K562 (cell line): ENCODE measurements at regions not wholly inside any gene's neighbourhood (a gene's known extent, or its start where the extent isn't known, plus 50 kb on each side); places are given as distances from the start of the nearest gene placed in this dataset.

Source experiments
- ATAC-seq: fragments of 200-7000 bp; cut with Tn5 transposase; 3 replicates; pipeline ENCODE4 v1.9.1; 2020; ENCODE audit warnings: moderate library complexity
- BruUV-seq: library from RNA; stranded (reverse); fragments of 400-500 nt; replicated peaks from 2 replicates; lab custom pipeline; 2021; lab: Mats Ljungman, UMichigan
- CTCF ChIA-PET: fragments of 300-600 bp; formaldehyde crosslinking; extraction: SDS; loops from one replicate; lab custom pipeline; 2021; ENCODE audit warnings: low intra/inter-chr PET ratio; lab: Yijun Ruan, JAX
- POLR2A ChIA-PET: fragments of 300-600, 350-650 bp; sonication (Branson Sonifier 250); formaldehyde crosslinking; extraction: SDS; loops from one replicate; lab custom pipeline; 2021; ENCODE audit warnings: antibody characterized with exemption, inconsistent platforms; lab: Yijun Ruan, JAX
- DNase-seq, 4 experiments: peaks; one replicate each; pipeline versions ENCODE4 v3.0.0 to v3.0.0-alpha.2; 2011 to 2018; ENCODE audit warnings: low spot score in 3 of 4, mixed read lengths in 3 of 4; ENCODE audit errors: extremely low read depth in 1 of 4
- FAIRE-seq: peaks from 2 replicates; lab custom pipeline; 2011; peaks lifted over from hg19 to GRCh38; lab: Jason Lieb, UNC
- H2AFZ ChIP-seq: 2 replicates; pipeline ENCODE4 v1.6.0; 2011; ENCODE audit warnings: low read depth, low read length, control low read depth, inconsistent platforms
- H3K27ac ChIP-seq: fragments of 200-600 bp; 3 replicates; pipeline ENCODE4 v1.8.0; 2011; ENCODE audit warnings: low read depth, mild to moderate bottlenecking, control low read depth, inconsistent platforms, low read length, moderate library complexity, mixed read lengths; ENCODE audit errors: extremely low read depth
- H3K27me3 ChIP-seq, 2 experiments: fragments of 300-600 bp in 1 of 2; 2 replicates in 1 of 2; 3 replicates in 1 of 2; pipeline versions ENCODE4 v1.6.0 to v1.8.0; 2011; ENCODE audit warnings: inconsistent platforms in 2 of 2, low read length in 2 of 2, mild to moderate bottlenecking in 1 of 2, mixed read lengths in 1 of 2, moderate library complexity in 1 of 2; ENCODE audit not compliant: control insufficient read depth in 2 of 2, insufficient read depth in 2 of 2
- H3K36me3 ChIP-seq: fragments of 300-600 bp; 3 replicates; pipeline ENCODE4 v1.8.0; 2011; ENCODE audit warnings: mild to moderate bottlenecking, low read length, inconsistent platforms; ENCODE audit not compliant: control insufficient read depth, insufficient read depth
- H3K4me1 ChIP-seq, 2 experiments: fragments of 200-600 bp in 1 of 2; replicated peaks in 1 of 2; 2 replicates in 1 of 2; 3 replicates in 1 of 2; pipeline versions ENCODE4 v1.5.1 to v1.8.0; 2011; ENCODE audit warnings: inconsistent platforms in 2 of 2, low read length in 2 of 2, mild to moderate bottlenecking in 1 of 2, mixed read lengths in 1 of 2, moderate library complexity in 1 of 2; ENCODE audit not compliant: control insufficient read depth in 2 of 2, insufficient read depth in 2 of 2
- H3K4me2 ChIP-seq: 2 replicates; pipeline ENCODE4 v1.6.1; 2011; ENCODE audit warnings: low read length, control low read depth, inconsistent platforms, mixed read lengths; ENCODE audit not compliant: insufficient read depth
- H3K4me3 ChIP-seq: fragments of 200-600 bp; sonication (generic), shearing (Covaris generic); 2 replicates; pipeline ENCODE4 v1.5.1; 2016; ENCODE audit warnings: control low read depth, inconsistent platforms
- H3K79me2 ChIP-seq: fragments of 200-600 bp; 3 replicates; pipeline ENCODE4 v1.8.0; 2011; ENCODE audit warnings: low read length, inconsistent platforms; ENCODE audit not compliant: control insufficient read depth, insufficient read depth
- H3K9ac ChIP-seq, 2 experiments: 2 replicates each; pipeline versions ENCODE4 v1.6.0 to v1.6.1; 2011; ENCODE audit warnings: low read depth in 2 of 2, low read length in 2 of 2, control low read depth in 1 of 2, inconsistent platforms in 1 of 2, mild to moderate bottlenecking in 1 of 2, mixed read lengths in 1 of 2; ENCODE audit not compliant: insufficient read depth in 1 of 2
- H3K9me1 ChIP-seq: one replicate; pipeline ENCODE4 v1.6.0; 2011; ENCODE audit warnings: inconsistent platforms, mild to moderate bottlenecking, low read length, moderate library complexity; ENCODE audit not compliant: control insufficient read depth, insufficient read depth
- H3K9me3 ChIP-seq: replicated peaks from 2 replicates; pipeline ENCODE4 v1.5.1; 2011; ENCODE audit warnings: low read depth, low read length, inconsistent platforms; ENCODE audit not compliant: control insufficient read depth, insufficient read depth
- H4K20me1 ChIP-seq: replicated peaks from 2 replicates; pipeline ENCODE4 v1.6.1; 2011; ENCODE audit warnings: low read length, inconsistent platforms, mixed read lengths; ENCODE audit not compliant: control insufficient read depth, insufficient read depth
- GATAD2B ChIP-seq: fragments of 450-650 bp; IDR thresholded peaks from 2 replicates; pipeline ENCODE4 v1.6.1; 2017; ENCODE audit warnings: mild to moderate bottlenecking, borderline replicate concordance
- IRF9 ChIP-seq: fragments of 450-650 bp; IDR thresholded peaks from 2 replicates; pipeline ENCODE4 v1.6.1; 2016; ENCODE audit warnings: missing biosample characterization, missing genetic modification characterization
- KLF16 ChIP-seq: IDR thresholded peaks from 2 replicates; pipeline ENCODE4 v1.6.1; 2016; ENCODE audit warnings: antibody characterized with exemption
- OTX1 ChIP-seq: fragments of 450-650 bp; formaldehyde crosslinking; IDR thresholded peaks from 2 replicates; pipeline ENCODE4 v1.4.0; 2022; ENCODE audit warnings: mild to moderate bottlenecking
- SAFB2 ChIP-seq: fragments of 200-400 bp; formaldehyde crosslinking; IDR thresholded peaks from 2 replicates; pipeline ENCODE4 v1.6.1; 2018; ENCODE audit warnings: borderline replicate concordance, low read length, low read depth, moderate library complexity; ENCODE audit not compliant: severe bottlenecking
- SAP30 ChIP-seq: fragments of 200-600 bp; sonication (generic); IDR thresholded peaks from 2 replicates; pipeline ENCODE4 v1.6.1; 2012; ENCODE audit warnings: borderline replicate concordance, low read depth, mild to moderate bottlenecking, moderate library complexity, low read length, control low read depth, inconsistent platforms; ENCODE audit not compliant: insufficient read depth, poor library complexity, severe bottlenecking
- SRSF3 ChIP-seq: fragments of 200-400 bp; formaldehyde crosslinking; IDR thresholded peaks from 2 replicates; pipeline ENCODE4 v1.6.1; 2016; ENCODE audit warnings: mild to moderate bottlenecking, low read length, moderate library complexity; ENCODE audit not compliant: insufficient read depth
- THRA ChIP-seq: fragments of 450-650 bp; IDR thresholded peaks from 2 replicates; pipeline ENCODE4 v1.6.1; 2017; ENCODE audit warnings: mild to moderate bottlenecking, moderate library complexity
- ZNF449 ChIP-seq: fragments of 250-450 bp; sonication (Bioruptor Pico); IDR thresholded peaks from 2 replicates; pipeline ENCODE4 v1.8.0; 2022; ENCODE audit warnings: moderate library complexity, mild to moderate bottlenecking, inconsistent platforms
- ZNF707 ChIP-seq: fragments of 250-450 bp; sonication (Bioruptor Pico); conservative IDR thresholded peaks from 2 replicates; pipeline ENCODE4 v1.8.0; 2022; ENCODE audit warnings: inconsistent platforms, mild to moderate bottlenecking, moderate library complexity
- WGBS: fragments of 100-300 bp; shearing (Covaris generic); methylation state at CpG from one replicate; pipeline ENCODE4 v1.1.6; 2016; ENCODE audit warnings: low coverage, mixed read lengths; ENCODE audit not compliant: insufficient coverage; ENCODE audit errors: missing lambda C conversion rate; 5-methylcytosine and 5-hydroxymethylcytosine counted together
- in situ Hi-C: fragments of 300-500 bp; cut with MboI; formaldehyde crosslinking; loops from 4 replicates; pipeline ENCODE4 v1.15.0; 2018; ENCODE audit warnings: inconsistent platforms, mixed read lengths
- intact Hi-C: fragments of 100-400 bp; cut with micrococcal nuclease; formaldehyde crosslinking; loops from 2 replicates; pipeline ENCODE4 v1.14.2; 2022
- TF ChIP-seq, protein P1 (sequence below): sonication (generic); formaldehyde crosslinking; IDR thresholded peaks from 2 replicates; pipeline ENCODE4 v1.8.1; 2023; ENCODE audit warnings: mild to moderate bottlenecking, missing genetic modification reagents
- TF ChIP-seq, protein P2 (sequence below): sonication (generic); formaldehyde crosslinking; IDR thresholded peaks from 2 replicates; pipeline ENCODE4 v1.8.0; 2022; ENCODE audit warnings: mild to moderate bottlenecking, missing genetic modification reagents, borderline replicate concordance

DNA sequence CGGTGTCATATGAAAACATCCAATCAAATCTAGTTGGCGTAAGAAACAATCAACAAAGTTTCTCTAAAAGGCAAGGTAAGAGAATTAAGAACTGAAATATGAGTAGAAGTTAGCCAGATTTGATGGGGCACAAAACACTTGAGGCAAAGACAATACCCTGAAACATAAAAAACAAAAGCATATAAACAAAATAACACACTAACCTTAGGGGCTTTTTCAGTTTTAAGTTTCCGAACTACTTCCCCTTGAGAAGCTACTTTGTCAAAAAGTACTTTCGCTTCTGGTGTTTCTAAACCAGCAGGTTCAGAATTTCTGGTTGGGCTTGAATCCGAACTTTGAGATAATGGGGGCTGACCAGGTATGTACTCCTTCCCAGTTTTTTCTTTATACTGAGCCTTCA lies 57.9 kb downstream of the EPRS1 start (continued):
- TF ChIP-seq, protein P1, sequence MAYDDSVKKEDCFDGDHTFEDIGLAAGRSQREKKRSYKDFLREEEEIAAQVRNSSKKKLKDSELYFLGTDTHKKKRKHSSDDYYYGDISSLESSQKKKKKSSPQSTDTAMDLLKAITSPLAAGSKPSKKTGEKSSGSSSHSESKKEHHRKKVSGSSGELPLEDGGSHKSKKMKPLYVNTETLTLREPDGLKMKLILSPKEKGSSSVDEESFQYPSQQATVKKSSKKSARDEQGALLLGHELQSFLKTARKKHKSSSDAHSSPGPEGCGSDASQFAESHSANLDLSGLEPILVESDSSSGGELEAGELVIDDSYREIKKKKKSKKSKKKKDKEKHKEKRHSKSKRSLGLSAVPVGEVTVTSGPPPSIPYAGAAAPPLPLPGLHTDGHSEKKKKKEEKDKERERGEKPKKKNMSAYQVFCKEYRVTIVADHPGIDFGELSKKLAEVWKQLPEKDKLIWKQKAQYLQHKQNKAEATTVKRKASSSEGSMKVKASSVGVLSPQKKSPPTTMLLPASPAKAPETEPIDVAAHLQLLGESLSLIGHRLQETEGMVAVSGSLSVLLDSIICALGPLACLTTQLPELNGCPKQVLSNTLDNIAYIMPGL (CRISPR knock-in tag): no peak
- TF ChIP-seq IRF9 (tag): no peak
- TF ChIP-seq, protein P2, sequence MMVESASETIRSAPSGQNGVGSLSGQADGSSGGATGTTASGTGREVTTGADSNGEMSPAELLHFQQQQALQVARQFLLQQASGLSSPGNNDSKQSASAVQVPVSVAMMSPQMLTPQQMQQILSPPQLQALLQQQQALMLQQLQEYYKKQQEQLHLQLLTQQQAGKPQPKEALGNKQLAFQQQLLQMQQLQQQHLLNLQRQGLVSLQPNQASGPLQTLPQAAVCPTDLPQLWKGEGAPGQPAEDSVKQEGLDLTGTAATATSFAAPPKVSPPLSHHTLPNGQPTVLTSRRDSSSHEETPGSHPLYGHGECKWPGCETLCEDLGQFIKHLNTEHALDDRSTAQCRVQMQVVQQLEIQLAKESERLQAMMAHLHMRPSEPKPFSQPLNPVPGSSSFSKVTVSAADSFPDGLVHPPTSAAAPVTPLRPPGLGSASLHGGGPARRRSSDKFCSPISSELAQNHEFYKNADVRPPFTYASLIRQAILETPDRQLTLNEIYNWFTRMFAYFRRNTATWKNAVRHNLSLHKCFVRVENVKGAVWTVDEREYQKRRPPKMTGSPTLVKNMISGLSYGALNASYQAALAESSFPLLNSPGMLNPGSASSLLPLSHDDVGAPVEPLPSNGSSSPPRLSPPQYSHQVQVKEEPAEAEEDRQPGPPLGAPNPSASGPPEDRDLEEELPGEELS (CRISPR knock-in tag): no peak
- TF ChIP-seq SAP30: no peak
- no peak for TF ChIP-seq KLF16

DNA sequence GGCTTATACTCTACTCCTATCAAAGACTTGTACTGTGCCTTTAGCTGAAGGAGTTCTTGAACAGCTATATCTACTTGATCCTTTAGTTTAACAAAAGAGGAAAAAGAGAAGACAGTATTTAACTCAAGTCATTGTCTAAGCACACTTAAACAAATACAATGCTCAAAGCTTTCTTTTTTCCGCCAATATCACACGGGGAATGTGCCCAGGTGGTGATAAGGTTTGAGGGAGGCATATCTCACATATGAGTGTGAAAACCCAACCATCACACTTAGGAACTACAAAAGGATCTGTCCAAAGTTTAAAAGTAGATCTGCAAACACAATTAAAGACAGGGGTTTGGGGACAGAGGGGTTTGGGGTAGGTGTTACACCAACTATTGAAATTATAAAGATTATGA lies 59.0 kb upstream of the SLC30A10 start:
- CTCF ChIA-PET: no interaction called here
- H3K9me1 ChIP-seq: no peaks in the 10 kb centered on the region
- in situ Hi-C loops: no loop called here
- H3K4me3 ChIP-seq: no peak overlapping the region
- H3K27me3 ChIP-seq: no peaks in the 10 kb centered on the region
- BruUV-seq: no TSS peak
- no peaks in the 10 kb centered on the region; a peak in 1 of 5 replicates for H3K4me1 ChIP-seq
- no peak for FAIRE-seq
- H3K4me2 ChIP-seq: no peak overlapping the region
- POLR2A ChIA-PET: interaction anchor here (0.6 to 3.2 kb wide), 4 partner anchors 9 to 558 kb away, joined by 3 to 14 read pairs (median 3); no protein-coding TSS in a partner anchor
- no peak overlapping the region for H3K9ac ChIP-seq
- no peaks in the 10 kb centered on the region; the same call in 2 of the 3 replicates for H3K79me2 ChIP-seq
- H3K36me3 ChIP-seq: peaks cover 90% of the 10 kb centered on the region
- H3K9me3 ChIP-seq: no peaks in the 10 kb centered on the region
- no peak for ATAC-seq
- 90% methylated on average over 2 of the region's 2 CpGs for WGBS
- DNase-seq: no peak
- no peaks in the 10 kb centered on the region for H4K20me1 ChIP-seq
- H3K27ac ChIP-seq: no peak overlapping the region
- intact Hi-C loops: no loop called here
- no peak overlapping the region for H2AFZ ChIP-seq
- TF ChIP-seq THRA: no peak
- no peak for TF ChIP-seq ZNF449 (CRISPR knock-in tag)
- no peak for TF ChIP-seq SAFB2
- no peak for TF ChIP-seq ZNF707
- no peak for TF ChIP-seq OTX1 (CRISPR knock-in tag)
- no peak for TF ChIP-seq SRSF3
- no peak for TF ChIP-seq GATAD2B
